H9 (cell line): ENCODE measurements at regions not wholly inside any gene's neighbourhood (a gene's known extent, or its start where the extent isn't known, plus 50 kb on each side); places are given as distances from the start of the nearest gene placed in this dataset.

Experiments
- DNase-seq: peaks from one replicate; pipeline ENCODE4 v3.0.0-alpha.2; 2017
- H2AFZ ChIP-seq: one replicate; pipeline ENCODE4 v1.6.1; 2013; ENCODE audit warnings: mild to moderate bottlenecking, low read length, control low read depth, moderate library complexity
- H2AK5ac ChIP-seq: 2 replicates; pipeline ENCODE4 v1.6.1; 2013; ENCODE audit warnings: low read length, control low read depth, mixed read lengths; ENCODE audit not compliant: insufficient read length
- H2BK120ac ChIP-seq: one replicate; pipeline ENCODE4 v1.6.1; 2013; ENCODE audit warnings: low read depth, mild to moderate bottlenecking, low read length, control low read depth, inconsistent platforms; ENCODE audit not compliant: poor library complexity, severe bottlenecking
- H2BK12ac ChIP-seq: 2 replicates; pipeline ENCODE4 v1.6.1; 2013; ENCODE audit warnings: low read length, control low read depth, mixed read lengths, low read depth; ENCODE audit not compliant: insufficient read length
- H2BK15ac ChIP-seq: 2 replicates; pipeline ENCODE4 v1.6.1; 2013; ENCODE audit warnings: low read depth, low read length, control low read depth
- H2BK20ac ChIP-seq: one replicate; pipeline ENCODE4 v1.6.1; 2013; ENCODE audit warnings: low read depth, mild to moderate bottlenecking, low read length, control low read depth, inconsistent platforms; ENCODE audit not compliant: poor library complexity, severe bottlenecking
- H2BK5ac ChIP-seq: 2 replicates; pipeline ENCODE4 v1.6.1; 2013; ENCODE audit warnings: low read length, control low read depth, mixed read lengths; ENCODE audit not compliant: insufficient read length
- H3K14ac ChIP-seq: 2 replicates; pipeline ENCODE4 v1.6.1; 2013; ENCODE audit warnings: low read length, control low read depth; ENCODE audit not compliant: insufficient read depth
- H3K18ac ChIP-seq: 2 replicates; pipeline ENCODE4 v1.6.1; 2013; ENCODE audit warnings: low read depth, mild to moderate bottlenecking, mixed read lengths, low read length, control low read depth; ENCODE audit not compliant: insufficient read length
- H3K23ac ChIP-seq: 2 replicates; pipeline ENCODE4 v1.6.1; 2013; ENCODE audit warnings: low read length, control low read depth, mixed read lengths, low read depth; ENCODE audit not compliant: insufficient read length
- H3K23me2 ChIP-seq: 2 replicates; pipeline ENCODE4 v1.6.1; 2013; ENCODE audit warnings: low read depth, mild to moderate bottlenecking, mixed read lengths, low read length, control low read depth; ENCODE audit not compliant: insufficient read length, poor library complexity, severe bottlenecking
- H3K27ac ChIP-seq: 2 replicates; pipeline ENCODE4 v1.5.1; 2013; ENCODE audit warnings: low read length, control low read depth, mixed read lengths, low read depth; ENCODE audit not compliant: insufficient read length
- H3K27me3 ChIP-seq: 2 replicates; pipeline ENCODE4 v1.6.1; 2013; ENCODE audit warnings: low read length, control low read depth, inconsistent platforms; ENCODE audit not compliant: insufficient read depth
- H3K4ac ChIP-seq: 2 replicates; pipeline ENCODE4 v1.6.1; 2013; ENCODE audit warnings: low read depth, mild to moderate bottlenecking, control low read depth, inconsistent platforms, low read length, moderate library complexity
- H3K4me1 ChIP-seq: 2 replicates; pipeline ENCODE4 v1.6.1; 2013; ENCODE audit warnings: low read length, control low read depth, inconsistent platforms; ENCODE audit not compliant: insufficient read depth
- H3K4me2 ChIP-seq: 2 replicates; pipeline ENCODE4 v1.6.1; 2013; ENCODE audit warnings: low read length, control low read depth, mixed read lengths; ENCODE audit not compliant: insufficient read length, insufficient read depth
- H3K56ac ChIP-seq: 2 replicates; pipeline ENCODE4 v1.6.1; 2013; ENCODE audit warnings: low read depth, mild to moderate bottlenecking, mixed read lengths, low read length, control low read depth; ENCODE audit not compliant: insufficient read length
- H3K79me1 ChIP-seq: 2 replicates; pipeline ENCODE4 v1.6.1; 2013; ENCODE audit warnings: low read depth, mild to moderate bottlenecking, moderate library complexity, low read length, control low read depth, inconsistent platforms; ENCODE audit not compliant: insufficient read depth, poor library complexity, severe bottlenecking
- H3K79me2 ChIP-seq: 2 replicates; pipeline ENCODE4 v1.6.1; 2013; ENCODE audit warnings: low read length, control low read depth, inconsistent platforms; ENCODE audit not compliant: insufficient read depth
- H3K9ac ChIP-seq: 2 replicates; pipeline ENCODE4 v1.6.1; 2013; ENCODE audit warnings: low read length, control low read depth, mixed read lengths; ENCODE audit not compliant: insufficient read length; ENCODE audit errors: extremely low read depth
- H3K9me3 ChIP-seq: one replicate; pipeline ENCODE4 v1.6.1; 2013; ENCODE audit warnings: low read depth, low read length, inconsistent platforms; ENCODE audit not compliant: control insufficient read depth
- H3T11ph ChIP-seq: one replicate; pipeline ENCODE4 v1.6.1; 2013; ENCODE audit warnings: mild to moderate bottlenecking, low read length, control low read depth, inconsistent platforms
- H4K20me1 ChIP-seq: one replicate; pipeline ENCODE4 v1.6.1; 2013; ENCODE audit not compliant: control insufficient read depth, insufficient read length, insufficient read depth
- H4K5ac ChIP-seq: 2 replicates; pipeline ENCODE4 v1.6.1; 2013; ENCODE audit warnings: low read depth, mild to moderate bottlenecking, mixed read lengths, low read length, control low read depth; ENCODE audit not compliant: insufficient read length
- H4K8ac ChIP-seq: replicated peaks from 2 replicates; pipeline ENCODE4 v1.6.1; 2013; ENCODE audit warnings: low read length, control low read depth, mixed read lengths, low read depth; ENCODE audit not compliant: insufficient read length
- H4K91ac ChIP-seq: 2 replicates; pipeline ENCODE4 v1.6.1; 2013; ENCODE audit warnings: low read depth, mild to moderate bottlenecking, moderate library complexity, mixed read lengths, low read length, control low read depth; ENCODE audit not compliant: insufficient read length
- H3K27ac Mint-ChIP-seq, 3 experiments: 2 replicates in 2 of 3; 3 replicates in 1 of 3; pipeline ENCODE4 v1.8.0; 2020 to 2021; ENCODE audit warnings: mixed read lengths in 3 of 3, mild to moderate bottlenecking in 1 of 3, moderate library complexity in 1 of 3
- H3K27me3 Mint-ChIP-seq: 2 replicates; pipeline ENCODE4 v1.8.0; 2021; ENCODE audit warnings: low read depth, mild to moderate bottlenecking, moderate library complexity, mixed read lengths
- H3K36me3 Mint-ChIP-seq, 3 experiments: 2 replicates in 2 of 3; 3 replicates in 1 of 3; pipeline ENCODE4 v1.8.0; 2020 to 2021; ENCODE audit warnings: low read depth in 3 of 3, mixed read lengths in 3 of 3; ENCODE audit not compliant: insufficient read depth in 1 of 3
- H3K4me1 Mint-ChIP-seq, 2 experiments: 2 replicates each; pipeline ENCODE4 v1.8.0; 2020; ENCODE audit warnings: mixed read lengths in 2 of 2
- H3K4me3 Mint-ChIP-seq, 2 experiments: 2 replicates in 1 of 2; 3 replicates in 1 of 2; pipeline ENCODE4 v1.8.0; 2020 to 2021; ENCODE audit warnings: mild to moderate bottlenecking in 2 of 2, mixed read lengths in 2 of 2, moderate library complexity in 1 of 2
- H3K9me3 Mint-ChIP-seq, 2 experiments: 2 replicates in 1 of 2; 3 replicates in 1 of 2; pipeline ENCODE4 v1.8.0; 2020; ENCODE audit warnings: mild to moderate bottlenecking in 2 of 2, mixed read lengths in 2 of 2, moderate library complexity in 1 of 2
- WGBS: extraction: QIAGEN DNeasy Blood & Tissue Kit; methylation state at CpG from one replicate; pipeline ENCODE4 v1.1.7; 2013; ENCODE audit warnings: missing lambda C conversion rate, low lambda C conversion rate, mixed read lengths; ENCODE audit not compliant: insufficient read length; ENCODE audit errors: extremely low coverage; 5-methylcytosine and 5-hydroxymethylcytosine counted together
- TF ChIP-seq, protein P1 (sequence below): fragments of 200-600 bp; sonication (generic); conservative IDR thresholded peaks from 3 replicates; pipeline ENCODE4 v1.8.0; 2021; ENCODE audit warnings: antibody characterized with exemption, mild to moderate bottlenecking

DNA sequence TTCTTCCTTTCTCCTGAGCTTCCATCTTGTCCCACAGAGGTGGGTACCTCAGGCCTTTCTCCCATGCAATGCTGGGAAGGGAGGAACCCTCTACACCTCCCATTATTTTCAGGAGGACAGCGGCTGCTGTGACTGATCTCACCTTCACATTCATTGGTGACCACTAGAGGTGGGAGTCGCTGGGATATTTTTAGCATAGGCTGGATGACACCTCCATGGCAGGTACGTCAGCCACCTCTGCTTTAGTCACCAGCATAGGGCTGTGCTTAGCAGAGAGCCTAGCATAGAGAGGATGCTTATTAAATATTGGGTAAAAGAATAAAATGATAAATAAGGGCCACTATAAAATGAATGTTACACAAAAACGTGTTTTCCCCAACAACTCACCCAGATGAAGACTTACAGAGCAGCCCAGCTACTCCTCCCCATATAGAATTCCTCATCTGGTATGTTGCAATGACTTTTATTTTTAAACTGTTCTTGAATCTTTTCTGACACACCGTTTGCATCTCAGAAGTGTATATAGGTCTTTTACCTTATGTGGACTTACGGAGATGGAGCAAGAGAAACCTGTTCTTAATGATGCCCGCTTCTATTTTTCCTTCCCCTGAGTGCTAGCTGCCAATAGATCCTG is 60.9 kb upstream of the SORBS2 start:
- Histone ChIP-seq H4K5ac (no peak overlapping the region), H2BK12ac (no peak overlapping the region), H3K4me2 (no peak overlapping the region), H4K91ac (no peak overlapping the region), H3K4me1 (peaks cover 5% of the 10 kb centered on the region; the same call in 1 of the 2 replicates), H3K79me1 (no peaks in the 10 kb centered on the region), H3K18ac (no peak overlapping the region), H3T11ph (no peak overlapping the region), H3K27ac (no peak overlapping the region), H2BK20ac (no peak overlapping the region), H3K27me3 (no peaks in the 10 kb centered on the region), H3K79me2 (no peaks in the 10 kb centered on the region), H3K9me3 (no peaks in the 10 kb centered on the region), H2AK5ac (no peak overlapping the region), H2AFZ (no peak overlapping the region), H3K14ac (no peak overlapping the region), H3K56ac (no peak overlapping the region), H4K8ac (no peak overlapping the region), H2BK120ac (no peak overlapping the region), H4K20me1 (no peaks in the 10 kb centered on the region), H2BK5ac (no peak overlapping the region), H3K9ac (no peak overlapping the region), H2BK15ac (no peak overlapping the region), H3K4ac (no peak overlapping the region), H3K23me2 (no peaks in the 10 kb centered on the region), H3K23ac (no peak overlapping the region)
- Mint-ChIP-seq H3K9me3 (no peaks in the 10 kb centered on the region), H3K4me3 (no peak overlapping the region), H3K27ac (no peak overlapping the region), H3K4me1 (peaks cover 22 to 24% of the 10 kb centered on the region in 2 experiments), H3K27me3 (no peaks in the 10 kb centered on the region), H3K36me3 (no peaks in the 10 kb centered on the region)
- TF ChIP-seq, protein P1, sequence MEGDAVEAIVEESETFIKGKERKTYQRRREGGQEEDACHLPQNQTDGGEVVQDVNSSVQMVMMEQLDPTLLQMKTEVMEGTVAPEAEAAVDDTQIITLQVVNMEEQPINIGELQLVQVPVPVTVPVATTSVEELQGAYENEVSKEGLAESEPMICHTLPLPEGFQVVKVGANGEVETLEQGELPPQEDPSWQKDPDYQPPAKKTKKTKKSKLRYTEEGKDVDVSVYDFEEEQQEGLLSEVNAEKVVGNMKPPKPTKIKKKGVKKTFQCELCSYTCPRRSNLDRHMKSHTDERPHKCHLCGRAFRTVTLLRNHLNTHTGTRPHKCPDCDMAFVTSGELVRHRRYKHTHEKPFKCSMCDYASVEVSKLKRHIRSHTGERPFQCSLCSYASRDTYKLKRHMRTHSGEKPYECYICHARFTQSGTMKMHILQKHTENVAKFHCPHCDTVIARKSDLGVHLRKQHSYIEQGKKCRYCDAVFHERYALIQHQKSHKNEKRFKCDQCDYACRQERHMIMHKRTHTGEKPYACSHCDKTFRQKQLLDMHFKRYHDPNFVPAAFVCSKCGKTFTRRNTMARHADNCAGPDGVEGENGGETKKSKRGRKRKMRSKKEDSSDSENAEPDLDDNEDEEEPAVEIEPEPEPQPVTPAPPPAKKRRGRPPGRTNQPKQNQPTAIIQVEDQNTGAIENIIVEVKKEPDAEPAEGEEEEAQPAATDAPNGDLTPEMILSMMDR = peak; percentile 31; the same call in 2 of the 3 replicates
- DNase-seq = no peak
- no CpG with 5 or more reads among the region's 7 CpGs for WGBS
